Fibroblast of the conjunctiva (primary cell): ENCODE measurements at regions not wholly inside any gene's neighbourhood (a gene's known extent, or its start where the extent isn't known, plus 50 kb on each side); places are given as distances from the start of the nearest gene placed in this dataset.
"Not testable (repeated sequence)": the region's sequence is repeated elsewhere in the genome, so short reads cannot be mapped to it uniquely, and the experiment has no call there.

Experiments
- DNase-seq: peaks from one replicate; pipeline ENCODE4 v3.0.0-alpha.2; 2010; ENCODE audit warnings: low read depth

DNA sequence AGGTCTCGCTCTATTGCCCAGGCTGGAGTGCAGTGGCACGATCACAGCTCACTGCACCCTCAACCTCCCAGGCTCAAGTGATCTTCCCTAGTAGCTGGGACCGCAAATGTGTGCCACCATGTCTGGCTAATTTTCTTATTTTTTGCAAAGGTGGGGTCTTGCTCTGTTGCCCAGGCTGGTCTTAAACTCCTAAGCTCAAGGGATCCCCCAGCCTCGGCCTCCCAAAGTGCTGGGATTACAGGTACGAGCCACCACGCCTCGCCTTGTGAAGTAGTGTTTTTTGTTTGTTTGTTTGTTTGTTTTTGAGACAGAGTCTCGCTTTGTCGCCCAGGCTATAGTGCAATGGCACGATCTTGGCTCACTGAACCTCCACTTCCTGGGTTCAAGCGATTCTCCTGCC is 125.5 kb downstream of the HAUS1 start:
- DNase-seq: not testable (repeated sequence)

GRCh38 chr18:46236156-46236555 is 132.0 kb downstream of the HAUS1 start:
- DNase-seq: no peak

DNA sequence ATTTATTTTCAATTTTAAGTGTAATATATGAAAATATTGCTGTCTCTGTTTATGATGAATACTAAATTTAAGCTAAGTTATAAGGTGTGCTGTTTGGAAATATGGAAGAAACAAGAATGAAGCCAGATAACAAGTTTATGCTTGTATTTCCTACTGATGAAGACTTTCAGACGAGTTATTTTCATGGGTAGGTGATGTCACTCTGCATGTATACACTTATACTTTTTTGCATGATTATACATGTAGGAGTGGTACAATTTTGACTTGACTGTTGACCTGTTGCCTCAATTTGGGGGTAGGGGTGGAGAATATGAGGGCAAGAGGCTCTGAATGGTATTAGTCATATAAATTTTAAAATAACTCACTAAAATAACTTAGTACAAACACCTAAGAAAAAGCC is 133.7 kb downstream of the HAUS1 start:
- DNase-seq: no peak

- DNase-seq: no peak
Observed at GRCh38 chr18:46239549-46239948, 135.4 kb downstream of the HAUS1 start.

DNA sequence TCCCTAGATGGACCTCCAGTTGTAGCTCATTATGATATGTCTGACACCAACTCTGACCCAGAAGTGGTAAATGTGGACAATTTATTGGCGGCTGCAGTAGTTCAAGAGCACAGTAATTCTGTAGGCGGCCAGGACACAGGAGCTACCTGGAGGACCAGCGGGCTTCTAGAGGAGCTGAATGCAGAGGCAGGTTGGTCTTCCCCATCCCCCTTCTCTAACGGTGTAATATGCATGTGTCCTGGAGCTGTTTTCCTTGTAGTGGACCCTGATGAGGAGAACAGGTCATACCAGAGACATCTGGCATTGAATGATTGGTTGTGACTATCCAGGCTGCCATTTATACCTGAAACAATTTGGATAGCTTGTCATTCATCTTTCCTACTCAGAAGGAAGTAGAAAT is 135.8 kb downstream of the HAUS1 start:
- no peak for DNase-seq

- not testable (repeated sequence) for DNase-seq
Observed at GRCh38 chr18:46241393-46241792, 137.2 kb downstream of the HAUS1 start.

DNA sequence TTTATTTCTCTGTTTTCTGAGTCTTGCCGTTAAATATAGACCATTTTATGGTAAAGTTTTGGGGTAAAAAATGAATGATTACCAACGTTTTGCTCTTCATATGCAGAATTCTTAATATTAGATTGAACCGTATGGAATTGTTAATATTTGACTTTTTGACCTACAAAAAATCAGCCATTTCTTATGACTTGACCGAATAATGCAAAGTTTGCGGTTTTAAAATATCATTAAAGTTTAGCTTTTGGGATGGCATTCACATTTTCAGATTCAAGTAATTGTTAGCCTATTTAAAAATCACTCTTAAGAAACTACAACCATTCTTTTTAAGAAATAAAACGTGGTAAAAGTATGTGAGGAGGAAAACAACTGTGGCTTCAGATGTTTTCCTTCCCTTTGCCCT is 138.0 kb downstream of the HAUS1 start:
- no peak for DNase-seq

GRCh38 chr18:46243095-46243494 is 138.9 kb downstream of the HAUS1 start:
- no peak for DNase-seq

- no peak for DNase-seq
Observed at GRCh38 chr18:46243673-46244072, 139.5 kb downstream of the HAUS1 start.

- no peak for DNase-seq
Observed at GRCh38 chr18:46246101-46246500, 141.9 kb downstream of the HAUS1 start.

DNA sequence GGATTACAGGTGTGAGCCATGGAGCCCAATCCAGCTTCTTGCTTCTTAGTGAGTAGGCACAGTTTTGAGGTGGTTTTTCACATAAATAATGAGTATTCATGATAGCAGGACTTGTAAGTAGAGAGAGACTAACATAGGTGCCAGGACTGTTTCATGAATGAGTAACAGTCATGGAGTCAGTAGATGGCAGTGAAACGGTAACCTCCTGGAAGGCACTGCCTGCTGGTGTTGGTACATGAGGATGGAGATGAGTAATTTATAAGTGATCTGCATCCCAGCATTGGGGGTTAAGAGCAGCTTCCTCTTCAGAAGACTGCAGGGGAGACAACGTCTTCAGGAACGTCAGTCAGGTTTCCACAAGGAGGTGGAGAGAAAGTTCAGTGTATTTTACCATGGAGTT is 143.8 kb downstream of the HAUS1 start:
- no peak for DNase-seq

GRCh38 chr18:46250084-46250811 is 146.1 kb downstream of the HAUS1 start:
- peak; percentile 24 for DNase-seq

- DNase-seq: no peak
Observed at GRCh38 chr18:46250812-46251173, 146.6 kb downstream of the HAUS1 start.

- no peak for DNase-seq
Observed at GRCh38 chr18:46252759-46253158, 148.6 kb downstream of the HAUS1 start.

DNA sequence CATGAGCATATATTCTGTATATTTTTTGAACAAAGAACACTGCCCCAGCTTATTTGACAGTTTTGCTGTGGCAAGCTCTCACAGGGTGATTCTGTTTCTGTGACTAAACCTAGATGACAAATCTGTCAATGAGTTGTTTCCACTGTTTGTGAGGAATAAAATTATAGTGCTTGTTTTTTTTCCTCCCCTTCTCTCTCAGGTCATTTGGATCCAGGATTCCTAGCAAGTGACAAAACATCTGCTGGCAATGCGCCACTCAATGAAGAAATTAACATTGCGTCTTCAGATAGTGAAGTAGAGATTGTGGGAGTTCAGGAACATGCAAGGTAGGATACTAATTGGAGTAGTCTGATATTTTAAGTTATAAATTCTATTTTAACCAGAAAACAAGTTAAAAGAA is 149.3 kb downstream of the HAUS1 start:
- DNase-seq: no peak

DNA sequence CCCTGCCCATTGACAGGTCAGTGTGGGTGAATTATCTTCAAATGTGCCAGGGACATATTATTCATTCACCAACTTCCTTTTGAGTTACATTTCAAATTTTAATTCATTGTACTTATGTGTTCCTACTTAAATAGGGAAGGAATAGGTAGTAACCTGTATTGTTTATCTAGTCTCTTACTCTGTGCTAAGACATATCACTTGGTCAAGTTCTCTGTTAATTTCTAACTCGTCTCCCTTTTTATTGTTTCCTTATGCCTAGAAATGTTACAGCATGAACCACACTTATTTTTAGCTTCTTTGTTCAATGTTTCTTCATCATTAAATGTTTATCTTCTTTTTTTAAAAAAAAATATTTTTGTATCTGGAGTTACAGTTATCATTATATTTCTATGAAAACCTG is 151.9 kb downstream of the HAUS1 start:
- no peak for DNase-seq

DNA sequence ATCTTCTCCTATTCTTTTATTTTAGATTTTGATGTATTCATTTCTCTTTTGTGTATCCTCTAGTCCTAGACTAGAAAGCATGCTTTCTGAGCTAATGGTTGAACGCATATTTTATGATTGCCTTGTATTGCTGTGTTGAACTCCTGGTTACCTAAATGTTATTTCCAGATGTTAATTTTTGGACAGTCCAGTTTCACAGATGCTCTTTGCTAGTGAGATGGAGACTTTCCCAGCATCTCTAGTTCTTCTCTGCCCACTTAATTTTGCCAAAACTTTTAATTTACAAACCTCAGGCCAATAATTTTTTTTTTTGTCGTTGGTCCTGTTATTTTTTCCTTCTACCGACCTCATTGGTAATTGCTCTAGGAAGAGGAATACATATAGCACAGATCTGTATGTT is 153.2 kb downstream of the HAUS1 start:
- DNase-seq: no peak

DNA sequence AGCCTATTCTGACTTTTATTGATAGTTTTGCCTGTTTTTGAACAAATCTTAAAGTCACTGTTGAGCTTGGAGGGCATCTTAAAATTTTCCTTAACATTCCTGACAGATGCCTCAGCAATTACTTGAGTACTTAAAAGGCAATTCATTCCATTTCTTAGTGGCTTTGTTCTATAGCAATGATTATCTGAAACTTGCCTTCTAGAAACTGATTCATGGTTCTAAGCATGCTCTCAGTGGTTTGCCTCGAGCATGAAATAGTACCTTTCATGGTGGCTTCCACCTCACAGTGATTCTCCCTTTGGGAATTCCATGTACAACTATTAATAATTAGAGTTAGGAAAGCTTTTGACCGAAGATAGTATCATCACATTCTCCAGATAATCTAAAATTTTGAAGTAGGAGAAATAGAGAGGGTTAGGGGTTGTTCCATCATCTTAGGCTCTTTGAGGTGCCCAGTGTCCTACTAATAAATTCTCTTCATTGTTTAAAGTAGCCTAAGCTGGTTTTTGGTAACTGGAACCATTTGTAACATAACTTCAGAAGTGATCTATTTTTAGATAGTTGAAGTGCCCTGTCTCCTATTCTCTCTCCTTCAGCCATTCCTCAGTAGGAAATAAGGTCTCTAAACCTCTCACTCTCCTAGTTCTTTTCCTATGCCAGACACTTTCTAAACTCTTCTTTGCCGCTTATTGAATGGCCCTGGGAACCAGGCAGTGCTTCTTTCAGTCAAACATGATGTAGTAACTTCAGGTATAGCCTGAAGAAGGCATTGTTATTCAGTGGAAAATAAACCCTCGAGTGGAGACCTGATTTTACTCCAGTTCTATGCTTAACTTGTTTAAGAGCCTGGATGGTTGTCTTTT is 156.1 kb downstream of the HAUS1 start:
- no peak for DNase-seq

- no peak for DNase-seq
Observed at GRCh38 chr18:46260879-46261143, 156.6 kb downstream of the HAUS1 start.

- DNase-seq: no peak
Observed at GRCh38 chr18:46261799-46262198, 157.6 kb downstream of the HAUS1 start.

DNA sequence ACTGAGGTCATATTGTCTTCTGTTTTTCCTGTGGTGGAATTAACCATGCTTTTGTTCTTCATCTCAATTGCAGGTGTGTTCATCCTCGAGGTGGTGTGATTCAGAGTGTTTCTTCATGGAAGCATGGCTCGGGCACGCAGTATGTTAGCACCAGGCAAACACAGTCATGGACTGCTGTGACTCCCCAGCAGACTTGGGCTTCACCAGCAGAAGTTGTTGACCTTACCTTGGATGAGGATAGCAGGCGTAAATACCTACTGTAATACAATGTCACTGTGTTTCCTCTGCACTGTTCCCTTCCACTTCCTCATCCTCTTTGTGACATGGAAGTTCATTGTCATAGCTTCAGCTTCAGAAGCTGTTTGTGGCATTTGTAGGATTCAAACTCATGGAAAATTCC is 158.7 kb downstream of the HAUS1 start:
- DNase-seq: no peak

DNA sequence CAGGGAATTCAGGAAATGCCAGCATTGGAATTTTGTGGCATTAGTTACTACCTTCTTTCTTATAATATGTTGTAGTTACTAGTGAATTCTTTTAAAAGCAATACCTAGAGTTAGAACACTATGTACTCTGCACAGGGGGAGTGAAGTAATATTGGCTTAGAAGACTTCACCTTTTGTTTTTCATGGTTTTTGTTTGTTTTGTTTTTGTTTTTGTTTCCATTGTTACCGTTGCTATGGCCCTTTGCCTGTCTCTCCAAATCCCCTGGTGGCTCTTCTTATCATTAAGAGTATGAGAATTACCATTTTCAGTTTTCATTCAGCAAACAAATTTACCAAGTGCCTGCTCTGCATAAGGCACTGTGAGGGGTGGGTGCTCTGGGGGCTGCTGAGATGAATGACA is 160.1 kb downstream of the HAUS1 start:
- DNase-seq: no peak

GRCh38 chr18:46265196-46266156 is 161.3 kb downstream of the HAUS1 start:
- DNase-seq: no peak
